ENCODE measurements at regions not wholly inside any gene's neighbourhood (a gene's known extent, or its start where the extent isn't known, plus 50 kb on each side); places are given as distances from the start of the nearest gene placed in this dataset.
"Not testable (repeated sequence)": the region's sequence is repeated elsewhere in the genome, so short reads cannot be mapped to it uniquely, and the experiment has no call there.

DNA sequence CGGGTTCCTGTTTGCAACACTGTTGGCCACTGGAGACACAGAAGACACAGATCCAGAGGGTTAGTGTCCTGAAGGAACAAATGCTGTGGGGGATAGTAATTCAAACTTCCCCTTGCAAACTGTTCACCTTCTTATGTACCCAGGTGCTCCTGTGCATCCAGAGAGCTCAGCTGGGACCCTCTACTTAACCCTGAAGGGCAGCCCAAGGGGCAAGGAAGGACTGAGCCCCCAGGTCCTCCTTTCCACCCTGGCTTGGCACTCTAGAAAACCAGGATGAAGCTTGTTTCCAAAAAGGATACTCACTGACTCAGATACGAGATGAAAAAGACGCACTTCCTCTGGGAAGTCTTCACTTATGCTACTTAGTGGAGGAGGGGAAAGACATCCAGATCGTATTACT is 78.2 kb upstream of the TNK2 start:
- not testable (repeated sequence) for H3K14ac ChIP-seq (ENCODE audit: low read length in 2 of 2); H3K9me3 ChIP-seq (ENCODE audit: control insufficient read depth, low read length); H2BK120ac ChIP-seq (ENCODE audit: low read depth, low read length); H2BK15ac ChIP-seq (ENCODE audit: low read depth, poor library complexity, severe bottlenecking); H3K23ac ChIP-seq (ENCODE audit: low read length in 2 of 2); H3K27me3 ChIP-seq (ENCODE audit: control insufficient read depth in 1 of 2, insufficient read depth in 1 of 2, low read length in 2 of 2); H2AFZ ChIP-seq (ENCODE audit: low read depth, low read length); H2BK12ac ChIP-seq (ENCODE audit: low read length in 2 of 2); H3K4ac ChIP-seq (ENCODE audit: low read depth in 1 of 2, low read length in 2 of 2); DNase-seq; H2BK5ac ChIP-seq (ENCODE audit: low read depth, low read length, poor library complexity, severe bottlenecking); H2AK5ac ChIP-seq (ENCODE audit: low read length, severe bottlenecking); H4K8ac ChIP-seq (ENCODE audit: low read length); H3K27ac ChIP-seq (ENCODE audit: low read length, poor library complexity, severe bottlenecking); H3K18ac ChIP-seq (ENCODE audit: low read depth in 1 of 2, low read length in 2 of 2); H4K91ac ChIP-seq (ENCODE audit: low read length); H3K4me3 ChIP-seq (ENCODE audit: insufficient read depth in 1 of 2, low read depth in 1 of 2, low read length in 2 of 2); H3K79me1 ChIP-seq (replicated peaks; ENCODE audit: low read length, poor library complexity, severe bottlenecking); H3K4me1 ChIP-seq (ENCODE audit: control insufficient read depth, insufficient read depth, low read depth, low read length); H3K4me2 ChIP-seq (ENCODE audit: low read length, poor library complexity, severe bottlenecking); H3K9ac ChIP-seq (ENCODE audit: low read length)
- WGBS = no CpG with 5 or more reads among the region's 4 CpGs
- peaks cover 14 to 16% of the 10 kb centered on the region in 2 experiments for H3K36me3 ChIP-seq (ENCODE audit: control insufficient read depth in 1 of 2, insufficient read depth in 2 of 2, low read depth in 1 of 2, low read length in 2 of 2)

GRCh38 chr3:195985348-195985920 is 77.1 kb upstream of the TNK2 start:
- not testable (repeated sequence) for H3K4me2 ChIP-seq (ENCODE audit: low read length, poor library complexity, severe bottlenecking); H2AFZ ChIP-seq (ENCODE audit: low read depth, low read length); H3K14ac ChIP-seq (ENCODE audit: low read length in 2 of 2); H4K91ac ChIP-seq (ENCODE audit: low read length); H3K23ac ChIP-seq (ENCODE audit: low read length in 2 of 2); H2BK15ac ChIP-seq (ENCODE audit: low read depth, poor library complexity, severe bottlenecking); H3K4me1 ChIP-seq (ENCODE audit: control insufficient read depth, insufficient read depth, low read depth, low read length); H3K4ac ChIP-seq (ENCODE audit: low read depth in 1 of 2, low read length in 2 of 2); H3K9me3 ChIP-seq (ENCODE audit: control insufficient read depth, low read length); H2BK5ac ChIP-seq (ENCODE audit: low read depth, low read length, poor library complexity, severe bottlenecking); H3K27ac ChIP-seq (ENCODE audit: low read length, poor library complexity, severe bottlenecking); H3K18ac ChIP-seq (ENCODE audit: low read depth in 1 of 2, low read length in 2 of 2); H2BK12ac ChIP-seq (ENCODE audit: low read length in 2 of 2); DNase-seq; H4K8ac ChIP-seq (ENCODE audit: low read length); H3K4me3 ChIP-seq (ENCODE audit: insufficient read depth in 1 of 2, low read depth in 1 of 2, low read length in 2 of 2); H3K9ac ChIP-seq (ENCODE audit: low read length); H2BK120ac ChIP-seq (ENCODE audit: low read depth, low read length); H2AK5ac ChIP-seq (ENCODE audit: low read length, severe bottlenecking); H3K27me3 ChIP-seq (ENCODE audit: control insufficient read depth in 1 of 2, insufficient read depth in 1 of 2, low read length in 2 of 2); H3K79me1 ChIP-seq (replicated peaks; ENCODE audit: low read length, poor library complexity, severe bottlenecking)
- no CpG with 5 or more reads among the region's 11 CpGs for WGBS
- peaks cover 14 to 16% of the 10 kb centered on the region in 2 experiments for H3K36me3 ChIP-seq (ENCODE audit: control insufficient read depth in 1 of 2, insufficient read depth in 2 of 2, low read depth in 1 of 2, low read length in 2 of 2)

DNA sequence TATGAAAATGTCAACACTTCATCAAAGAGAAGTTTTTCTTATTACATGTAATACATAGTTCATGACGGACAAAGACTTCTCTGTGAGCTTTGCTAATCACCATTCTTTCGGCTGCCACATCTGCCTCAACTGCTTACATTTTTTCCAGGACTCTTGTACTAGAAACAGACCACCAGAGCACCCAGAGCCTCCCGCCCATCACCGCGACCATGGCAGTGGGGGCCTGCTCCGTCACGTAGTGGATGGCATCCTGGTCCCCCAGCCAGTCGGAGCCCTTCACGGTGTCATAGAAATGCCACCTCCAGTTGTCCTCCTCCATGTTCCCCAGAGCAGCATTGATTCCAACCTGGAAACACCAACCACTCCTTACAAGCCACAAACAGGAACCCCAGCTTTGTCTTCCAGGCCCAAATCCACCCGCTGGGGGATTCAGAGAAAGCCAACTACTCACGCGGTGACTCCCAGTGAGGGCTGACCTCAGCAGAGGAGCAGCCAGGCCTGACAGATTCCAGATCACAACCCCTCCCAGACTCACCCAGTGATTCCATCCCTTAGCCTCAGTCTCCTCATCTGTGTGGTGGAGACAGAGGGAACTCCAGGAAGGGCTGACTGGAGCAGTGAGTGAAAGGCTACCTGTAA is 76.2 kb upstream of the TNK2 start:
- not testable (repeated sequence) for H3K27me3 ChIP-seq (ENCODE audit: control insufficient read depth in 1 of 2, insufficient read depth in 1 of 2, low read length in 2 of 2); H3K4me2 ChIP-seq (ENCODE audit: low read length, poor library complexity, severe bottlenecking); H3K23ac ChIP-seq (ENCODE audit: low read length in 2 of 2); H3K79me1 ChIP-seq (replicated peaks; ENCODE audit: low read length, poor library complexity, severe bottlenecking); H2BK120ac ChIP-seq (ENCODE audit: low read depth, low read length); H3K9me3 ChIP-seq (ENCODE audit: control insufficient read depth, low read length); H3K14ac ChIP-seq (ENCODE audit: low read length in 2 of 2); H3K27ac ChIP-seq (ENCODE audit: low read length, poor library complexity, severe bottlenecking); H3K4me1 ChIP-seq (ENCODE audit: control insufficient read depth, insufficient read depth, low read depth, low read length); H3K4me3 ChIP-seq (ENCODE audit: insufficient read depth in 1 of 2, low read depth in 1 of 2, low read length in 2 of 2); H2BK12ac ChIP-seq (ENCODE audit: low read length in 2 of 2); H3K18ac ChIP-seq (ENCODE audit: low read depth in 1 of 2, low read length in 2 of 2); H3K4ac ChIP-seq (ENCODE audit: low read depth in 1 of 2, low read length in 2 of 2); H3K9ac ChIP-seq (ENCODE audit: low read length); H4K91ac ChIP-seq (ENCODE audit: low read length); H2AK5ac ChIP-seq (ENCODE audit: low read length, severe bottlenecking); DNase-seq; H2BK5ac ChIP-seq (ENCODE audit: low read depth, low read length, poor library complexity, severe bottlenecking); H4K8ac ChIP-seq (ENCODE audit: low read length); H2AFZ ChIP-seq (ENCODE audit: low read depth, low read length); H2BK15ac ChIP-seq (ENCODE audit: low read depth, poor library complexity, severe bottlenecking)
- H3K36me3 ChIP-seq (ENCODE audit: control insufficient read depth in 1 of 2, insufficient read depth in 2 of 2, low read depth in 1 of 2, low read length in 2 of 2) = peaks cover 16 to 21% of the 10 kb centered on the region in 2 experiments
- 94% methylated on average over 9 of the region's 12 CpGs for WGBS

DNA sequence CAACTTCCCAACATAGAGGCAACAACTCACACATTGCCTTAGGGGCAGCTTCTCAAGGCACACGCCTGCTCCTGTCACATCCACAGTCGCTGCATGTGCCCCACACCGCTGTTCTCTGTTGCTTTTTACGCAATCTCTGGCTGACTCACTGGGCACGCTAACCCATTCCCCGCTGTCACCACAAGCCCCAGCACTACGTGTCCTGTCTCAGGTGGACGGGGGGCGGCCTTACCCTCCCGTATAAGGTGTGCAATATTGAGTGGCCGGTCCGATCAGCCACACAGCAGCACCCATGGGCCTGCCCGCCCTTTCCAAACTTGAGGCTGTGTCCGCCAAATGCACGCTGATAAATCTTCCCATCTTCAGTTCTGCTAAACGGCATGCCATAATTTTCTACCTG is 75.5 kb upstream of the TNK2 start:
- not testable (repeated sequence) for H3K79me1 ChIP-seq (replicated peaks; ENCODE audit: low read length, poor library complexity, severe bottlenecking); H2BK12ac ChIP-seq (ENCODE audit: low read length in 2 of 2); H3K14ac ChIP-seq (ENCODE audit: low read length in 2 of 2); DNase-seq; H3K9me3 ChIP-seq (ENCODE audit: control insufficient read depth, low read length); H3K27ac ChIP-seq (ENCODE audit: low read length, poor library complexity, severe bottlenecking); H4K91ac ChIP-seq (ENCODE audit: low read length); H2AK5ac ChIP-seq (ENCODE audit: low read length, severe bottlenecking); H3K23ac ChIP-seq (ENCODE audit: low read length in 2 of 2); H3K9ac ChIP-seq (ENCODE audit: low read length); H2BK15ac ChIP-seq (ENCODE audit: low read depth, poor library complexity, severe bottlenecking); H3K4ac ChIP-seq (ENCODE audit: low read depth in 1 of 2, low read length in 2 of 2); H2BK5ac ChIP-seq (ENCODE audit: low read depth, low read length, poor library complexity, severe bottlenecking); H3K18ac ChIP-seq (ENCODE audit: low read depth in 1 of 2, low read length in 2 of 2); H2BK120ac ChIP-seq (ENCODE audit: low read depth, low read length); H3K4me2 ChIP-seq (ENCODE audit: low read length, poor library complexity, severe bottlenecking); H3K4me3 ChIP-seq (ENCODE audit: insufficient read depth in 1 of 2, low read depth in 1 of 2, low read length in 2 of 2); H4K8ac ChIP-seq (ENCODE audit: low read length); H2AFZ ChIP-seq (ENCODE audit: low read depth, low read length); H3K27me3 ChIP-seq (ENCODE audit: control insufficient read depth in 1 of 2, insufficient read depth in 1 of 2, low read length in 2 of 2); H3K4me1 ChIP-seq (ENCODE audit: control insufficient read depth, insufficient read depth, low read depth, low read length)
- 91% methylated on average over 16 of the region's 16 CpGs for WGBS
- peaks cover 17 to 25% of the 10 kb centered on the region in 2 experiments for H3K36me3 ChIP-seq (ENCODE audit: control insufficient read depth in 1 of 2, insufficient read depth in 2 of 2, low read depth in 1 of 2, low read length in 2 of 2)

Data from mesenchymal stem cell (in vitro differentiated cells and primary cell).